ENCODE measurements at regions not wholly inside any gene's neighbourhood (a gene's known extent, or its start where the extent isn't known, plus 50 kb on each side); places are given as distances from the start of the nearest gene placed in this dataset.

GRCh38 chr7:15905251-15906040 lies 219.0 kb upstream of the MEOX2 start:
- no peak for DNase-seq

DNA sequence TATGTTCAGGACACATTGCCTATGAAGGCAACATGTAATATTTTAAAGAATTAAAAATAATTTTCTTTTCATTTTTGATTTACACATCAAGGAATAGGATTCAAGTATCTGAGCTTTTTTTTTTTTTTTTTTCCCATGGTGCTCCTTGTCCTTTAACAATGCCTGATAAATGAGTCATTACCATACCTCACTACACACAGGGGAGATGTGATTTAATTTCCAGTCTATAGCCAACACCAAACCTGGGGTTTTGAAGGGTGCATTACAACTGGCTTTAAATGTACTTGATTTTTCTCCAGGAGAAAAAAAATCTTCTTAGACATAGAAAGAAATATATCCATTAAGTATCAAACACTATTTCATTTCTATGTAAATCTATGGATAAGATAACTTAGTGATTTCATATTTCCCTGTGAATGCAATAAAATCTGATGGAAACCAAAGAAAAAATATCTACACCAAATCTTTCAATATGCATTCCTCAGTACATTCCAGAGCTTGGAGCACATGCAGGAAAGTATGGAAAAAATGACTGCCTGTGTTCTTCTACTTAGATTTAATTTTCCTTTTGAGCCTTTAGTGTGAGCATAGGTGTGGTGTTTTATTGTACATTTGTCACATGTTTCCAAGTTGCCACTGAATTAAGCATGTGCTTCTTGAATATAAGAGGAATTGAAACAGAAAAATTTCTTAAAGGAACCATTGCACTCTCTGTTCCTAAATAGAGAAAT lies 204.8 kb upstream of the MEOX2 start:
- DNase-seq: no peak

GRCh38 chr7:15889507-15889906 lies 203.0 kb upstream of the MEOX2 start:
- no peak for DNase-seq

- no peak for DNase-seq
Measured at GRCh38 chr7:15888090-15888489, 201.6 kb upstream of the MEOX2 start.

GRCh38 chr7:15886626-15887025 lies 200.1 kb upstream of the MEOX2 start:
- DNase-seq: no peak

- no peak for DNase-seq
Measured at GRCh38 chr7:15885678-15886077, 199.2 kb upstream of the MEOX2 start.

DNA sequence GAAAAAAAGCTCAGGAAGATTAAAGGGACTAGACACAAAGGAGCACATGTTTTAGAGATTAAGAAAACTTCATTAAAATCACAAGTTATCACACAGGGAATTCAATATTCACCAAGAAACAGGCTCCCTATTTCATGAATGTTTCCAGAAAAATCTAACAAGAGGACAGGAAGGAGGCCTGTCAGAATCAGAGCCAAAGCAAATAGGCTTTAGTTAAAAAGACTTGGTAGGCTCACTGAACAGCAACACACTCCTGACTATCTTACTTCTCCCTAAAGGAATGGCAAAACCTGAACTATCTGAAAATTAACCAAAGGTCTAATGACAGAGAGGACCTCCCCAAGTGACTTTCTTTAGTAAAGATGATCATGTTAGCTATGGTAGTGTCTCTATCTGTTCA lies 188.3 kb upstream of the MEOX2 start:
- no peak for DNase-seq

GRCh38 chr7:15870347-15870746 lies 183.9 kb upstream of the MEOX2 start:
- DNase-seq: no peak

DNA sequence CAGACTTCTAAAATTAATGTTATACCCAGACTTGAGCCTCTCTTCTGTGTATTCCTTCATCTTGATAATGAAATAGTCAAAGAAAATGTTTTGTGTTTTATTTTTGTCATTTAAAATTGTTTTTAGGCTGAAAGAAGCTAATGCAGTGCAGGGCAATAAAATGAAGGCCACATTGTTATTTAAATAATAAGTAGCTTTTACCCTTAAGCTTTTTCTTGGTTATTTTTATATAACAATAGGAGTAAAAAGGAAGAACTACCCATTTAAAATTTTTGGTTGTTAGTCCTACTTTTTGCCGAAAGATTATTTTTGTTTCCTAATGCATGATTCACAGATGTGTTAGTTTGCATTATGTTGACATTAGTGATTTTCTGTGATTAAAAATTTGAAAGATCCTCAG lies 181.0 kb upstream of the MEOX2 start:
- DNase-seq: no peak

GRCh38 chr7:15866753-15867152 lies 180.3 kb upstream of the MEOX2 start:
- no peak for DNase-seq

DNA sequence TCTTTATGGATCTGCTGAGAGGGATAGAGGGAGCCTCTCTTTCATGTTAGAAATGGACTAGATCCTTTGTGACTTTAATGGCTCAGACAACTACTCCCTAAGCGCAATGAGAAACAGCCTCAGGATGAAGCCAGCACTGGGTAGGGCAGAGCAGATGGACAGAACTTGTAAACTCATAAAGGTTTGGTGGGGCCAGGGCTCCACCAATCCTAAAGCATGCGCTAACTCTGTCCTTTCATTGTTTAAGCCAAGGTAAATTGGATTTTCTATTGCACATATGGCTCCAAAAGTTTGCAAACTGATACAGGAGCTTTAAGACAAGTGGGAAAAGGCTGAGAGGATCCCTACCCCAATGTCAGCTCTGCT lies 178.1 kb upstream of the MEOX2 start:
- DNase-seq: no peak

DNA sequence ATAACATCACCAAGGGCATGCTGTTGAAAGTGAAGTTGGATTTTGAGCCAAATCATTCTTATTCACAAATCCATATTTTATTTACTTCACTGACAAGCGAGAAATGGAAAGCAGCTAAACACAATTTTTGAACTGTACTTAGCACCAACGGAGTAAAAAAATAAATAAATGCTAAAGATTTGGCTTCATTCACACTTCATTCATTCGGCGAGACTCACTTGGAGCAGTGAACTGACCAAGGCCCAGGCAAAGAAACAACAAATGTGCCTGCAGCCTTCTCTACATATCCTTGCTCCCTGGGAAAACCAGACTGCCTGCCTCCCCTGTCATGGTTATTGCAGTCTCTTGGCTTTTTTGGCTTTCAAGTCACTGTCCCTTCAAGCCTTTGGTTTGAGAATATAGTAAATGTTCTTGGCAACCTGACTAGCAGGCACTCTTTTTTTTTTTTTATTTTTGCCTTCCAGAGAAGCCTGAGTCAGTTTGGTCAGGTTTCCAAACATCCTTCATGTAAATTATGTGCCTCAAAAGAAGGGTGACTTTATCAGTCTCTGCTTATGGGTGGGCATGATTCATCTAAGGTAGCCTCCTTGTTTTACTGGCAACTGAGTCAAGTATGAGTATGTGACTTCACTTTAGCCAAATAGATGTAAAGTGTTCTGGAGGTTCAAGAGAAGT lies 177.6 kb upstream of the MEOX2 start:
- DNase-seq: no peak

DNA sequence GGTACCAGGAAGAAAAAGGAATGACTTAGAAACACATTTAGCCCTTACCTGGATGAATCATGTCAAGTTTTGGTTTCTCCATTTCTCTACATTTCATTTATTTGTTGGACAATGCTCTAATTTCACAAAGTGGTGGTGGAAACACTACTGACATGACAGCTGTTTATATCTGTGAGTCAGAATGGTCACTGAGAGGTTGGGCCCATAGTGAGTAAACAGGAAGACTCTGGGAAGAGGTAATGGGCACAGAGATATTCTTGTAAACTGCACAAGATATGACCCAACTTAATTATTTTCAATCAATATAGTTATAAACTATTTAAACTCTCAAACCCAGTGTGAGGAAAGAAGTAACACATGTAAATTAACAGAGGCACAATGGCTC lies 176.3 kb upstream of the MEOX2 start:
- no peak for DNase-seq

DNA sequence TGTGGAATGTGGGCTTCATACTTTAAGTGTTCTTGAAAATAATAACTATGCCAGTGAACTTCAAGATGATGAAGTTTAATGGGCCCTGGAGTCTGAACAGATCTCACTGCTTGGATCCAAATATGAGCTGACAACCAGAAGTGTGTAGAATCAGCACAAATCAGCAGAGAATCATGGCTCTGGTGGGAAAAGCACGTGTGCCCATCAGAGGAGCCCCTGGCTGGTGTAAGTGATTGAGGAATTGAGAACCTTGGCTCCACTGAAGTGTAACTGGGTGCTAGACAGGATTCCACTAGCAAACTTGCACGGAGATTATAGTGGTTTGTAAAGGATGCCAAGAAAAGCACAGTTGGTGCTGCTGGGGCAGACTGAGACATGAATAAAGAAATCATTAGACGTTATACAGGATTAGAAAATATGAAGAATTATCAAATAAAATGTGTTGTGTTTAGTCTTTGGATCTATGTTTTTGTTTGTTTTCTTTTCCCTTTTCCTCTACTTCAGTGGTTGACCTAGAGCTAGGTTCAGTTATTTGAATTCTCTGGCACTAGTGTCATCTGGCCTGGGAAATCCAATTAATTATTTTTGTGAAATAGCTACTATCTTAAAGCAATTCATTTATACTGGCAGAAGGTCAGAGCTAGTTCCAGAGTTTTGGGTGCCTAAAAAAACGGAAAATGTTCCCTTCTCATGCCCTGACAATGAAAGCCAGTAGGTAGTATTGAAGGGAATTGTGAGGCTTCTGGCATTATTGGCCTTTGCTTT lies 175.7 kb upstream of the MEOX2 start:
- no peak for DNase-seq

DNA sequence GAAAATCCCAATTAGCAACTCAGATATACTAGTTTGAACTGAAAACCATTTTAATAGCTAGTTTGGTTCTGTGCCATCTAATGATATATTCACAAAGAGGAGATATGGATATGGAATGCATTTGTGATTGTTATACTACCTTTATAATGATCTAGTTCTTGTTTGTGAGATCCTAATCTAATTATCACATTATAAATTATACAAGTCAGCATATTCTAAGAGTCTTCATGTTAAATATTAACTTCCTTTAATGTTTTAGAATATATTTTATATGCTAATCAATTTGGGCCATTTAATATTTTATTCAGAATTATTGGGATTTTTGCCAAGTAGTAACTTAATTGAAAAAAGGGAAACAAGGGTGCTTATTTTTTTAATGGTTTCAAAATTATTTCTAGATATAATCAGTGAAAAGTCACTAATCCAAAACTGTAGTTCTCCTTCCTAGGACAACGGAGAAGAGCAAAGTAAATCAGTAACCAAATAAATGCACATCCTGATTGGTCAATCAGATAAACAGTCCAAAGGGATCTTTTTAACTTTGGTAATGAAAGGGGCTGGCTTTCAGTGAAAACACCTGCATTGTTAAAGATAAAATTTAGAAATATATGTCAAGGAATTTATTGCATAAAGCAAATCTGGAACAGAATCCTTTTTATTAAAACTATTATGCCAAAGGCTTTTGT lies 173.9 kb upstream of the MEOX2 start:
- DNase-seq: no peak

DNA sequence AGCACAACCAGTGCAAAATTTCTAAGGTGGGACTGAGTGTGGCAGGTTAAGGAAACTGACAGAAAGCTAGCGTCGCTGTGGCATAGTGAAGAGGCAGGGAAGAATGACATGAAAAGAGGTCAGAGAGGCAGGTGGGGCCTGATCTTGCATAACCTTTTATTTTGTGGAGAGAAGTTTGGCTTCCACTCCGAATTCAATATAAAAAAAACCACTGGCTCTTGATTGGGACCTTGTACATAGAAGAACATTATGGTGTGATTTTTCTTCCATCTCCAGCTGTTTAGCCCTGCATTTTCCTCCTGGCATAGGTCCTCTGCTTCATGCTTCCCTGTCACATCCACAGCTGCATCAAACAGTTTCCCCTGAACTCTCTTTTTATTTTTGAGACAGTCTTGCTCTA lies 170.5 kb upstream of the MEOX2 start:
- no peak for DNase-seq

DNA sequence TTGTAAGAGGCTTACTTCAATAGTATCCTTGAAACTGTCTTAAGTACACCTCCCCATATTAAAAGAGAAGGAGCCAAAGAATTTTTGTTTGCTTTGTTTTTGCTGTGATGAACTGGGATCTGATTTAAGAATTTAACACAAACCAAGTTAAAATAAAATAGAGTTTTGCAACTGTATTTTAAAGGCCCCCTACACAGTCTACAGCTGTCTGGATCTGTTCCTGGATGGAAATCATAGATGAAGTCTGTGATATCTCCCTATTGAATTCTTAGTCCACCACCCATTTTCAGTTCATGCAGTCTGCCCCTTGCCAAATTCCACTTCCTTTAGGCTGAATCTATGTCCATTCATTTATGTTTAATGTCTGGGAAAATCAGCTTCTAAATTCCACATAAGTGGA lies 169.8 kb upstream of the MEOX2 start:
- no peak for DNase-seq

DNA sequence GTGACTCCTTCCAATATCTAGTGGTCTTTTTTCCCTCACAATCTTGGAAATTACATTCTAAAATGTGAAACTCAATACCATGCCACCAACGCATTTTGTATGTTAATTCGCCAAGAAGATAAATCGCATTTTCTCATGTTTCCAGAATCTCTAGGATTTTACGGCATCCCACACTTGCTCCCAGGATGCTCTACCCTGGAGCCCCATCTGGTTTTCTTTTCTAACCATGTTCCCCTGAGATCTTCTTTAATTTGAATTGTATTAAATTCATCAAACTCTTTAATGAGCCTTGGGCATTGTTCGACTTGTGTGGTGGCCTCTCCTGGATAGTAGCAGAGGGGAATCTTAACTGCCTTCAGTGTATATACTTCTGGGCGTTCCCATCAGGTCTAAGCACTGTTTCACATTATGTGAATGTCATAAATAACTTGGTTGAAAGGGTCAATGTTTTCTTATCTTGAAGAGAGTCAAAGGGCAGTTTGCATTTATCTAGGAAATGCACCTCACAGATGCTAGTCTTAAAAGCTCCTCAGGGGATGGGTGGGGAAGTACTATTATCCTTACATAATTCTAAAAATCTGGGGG lies 169.1 kb upstream of the MEOX2 start:
- no peak for DNase-seq

DNA sequence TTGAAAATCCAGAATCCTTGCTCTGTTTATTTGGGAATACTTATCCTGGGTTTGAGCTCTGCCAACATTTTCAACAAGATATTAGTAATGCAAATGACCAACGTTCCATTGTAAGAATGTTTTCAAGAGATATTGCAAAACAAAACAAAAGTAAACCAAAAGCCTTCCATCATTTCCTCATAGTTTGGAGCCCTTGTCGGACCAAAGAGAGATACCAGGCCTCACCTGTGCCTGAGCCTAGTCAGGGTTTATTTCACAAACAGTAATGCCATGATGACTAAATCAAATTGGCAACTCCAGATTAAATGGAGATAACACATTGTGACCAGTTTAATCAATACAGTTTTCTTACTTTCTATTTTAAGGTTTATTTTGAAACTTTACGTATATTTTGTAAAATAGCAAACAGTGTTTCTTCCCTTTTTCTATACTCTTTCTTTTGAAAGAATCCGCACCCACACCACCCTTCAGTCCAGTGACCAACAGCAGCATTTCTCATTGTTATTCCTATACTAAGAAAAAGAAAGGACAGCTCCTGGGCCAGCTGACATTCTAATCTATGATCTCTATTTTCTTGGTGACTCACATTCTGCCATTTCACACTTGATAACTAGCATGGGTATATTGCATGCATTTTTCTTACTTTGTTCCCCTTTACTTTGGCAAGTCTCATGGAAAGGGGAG lies 168.5 kb upstream of the MEOX2 start:
- DNase-seq: no peak

DNA sequence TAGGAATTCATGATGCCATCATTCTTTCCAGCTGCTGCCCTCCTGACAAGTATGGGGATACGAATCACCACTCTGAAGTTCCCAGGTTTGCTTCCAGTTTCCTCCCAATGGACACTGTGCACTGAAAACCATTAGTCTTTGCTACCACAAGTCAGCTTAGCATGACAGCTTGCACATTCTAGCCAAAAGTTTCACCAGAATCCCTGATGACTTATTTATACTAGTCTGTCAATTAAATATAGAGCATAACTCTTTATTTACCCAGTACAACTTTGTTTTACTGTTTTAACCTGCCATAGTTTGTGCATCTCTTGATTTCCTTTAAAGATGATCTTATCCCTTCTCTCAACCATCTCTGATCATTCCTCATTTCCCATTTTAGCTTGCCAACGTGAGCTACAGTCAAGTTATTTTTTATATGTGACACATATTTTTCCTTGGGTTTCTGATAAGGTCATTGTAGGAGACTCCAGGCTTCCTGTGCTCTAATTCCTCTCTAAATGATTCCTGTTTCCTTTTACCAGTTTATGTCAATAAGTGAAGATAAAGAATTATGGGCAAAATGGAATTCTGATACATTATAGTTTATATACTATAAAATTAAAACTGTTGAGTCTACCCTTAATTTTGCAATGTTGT lies 167.5 kb upstream of the MEOX2 start:
- no peak for DNase-seq

DNA sequence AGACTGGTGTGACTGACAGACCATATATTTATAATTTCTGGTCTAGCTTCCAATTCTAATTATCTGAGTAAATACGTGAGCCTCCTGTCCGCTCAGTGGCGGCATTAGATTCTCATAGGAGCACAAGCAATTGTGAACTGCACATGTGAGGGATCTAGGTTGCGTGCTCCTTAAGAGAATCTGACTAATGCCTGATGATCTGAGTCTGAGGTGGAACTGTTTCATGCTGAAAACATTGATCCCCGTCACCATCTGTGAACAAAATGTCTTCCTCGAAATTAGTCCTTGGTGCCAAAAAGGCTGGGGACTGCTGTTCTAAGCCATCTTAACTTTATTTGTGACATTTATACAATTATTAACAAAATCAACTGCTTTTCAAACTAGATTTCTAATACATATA lies 164.7 kb upstream of the MEOX2 start:
- no peak for DNase-seq
